ENCODE measurements at regions not wholly inside any gene's neighbourhood (a gene's known extent, or its start where the extent isn't known, plus 50 kb on each side); places are given as distances from the start of the nearest gene placed in this dataset.
A peak's percentile ranks its signal among the peaks of the same experiment; 100 is the strongest.
"Not testable (repeated sequence)": the region's sequence is repeated elsewhere in the genome, so short reads cannot be mapped to it uniquely, and the experiment has no call there.

GRCh38 chr16:13478991-13479390 lies 441.0 kb upstream of the ERCC4 start:
- no peak for DNase-seq (ENCODE audit: low spot score)
- CTCF ChIA-PET: no interaction called here
- POLR2A ChIA-PET (ENCODE audit: low non-redundant PET): no interaction called here
- no peak for TF ChIP-seq CTCF (conservative IDR thresholded peaks at IDR 0.05; ENCODE audit: low read depth)
- H3K27ac ChIP-seq: no peak overlapping the region

- no peak overlapping the region for H3K27ac ChIP-seq
- no peak for DNase-seq (ENCODE audit: low spot score)
- ChIA-PET CTCF (no interaction called here), POLR2A (ENCODE audit: low non-redundant PET) (no interaction called here)
- no peak for TF ChIP-seq CTCF (conservative IDR thresholded peaks at IDR 0.05; ENCODE audit: low read depth)
Measured at GRCh38 chr16:13479549-13479948, 440.4 kb upstream of the ERCC4 start.

- no peak overlapping the region; the same call in 1 of the 2 replicates for H3K27ac ChIP-seq
- ChIA-PET CTCF (no interaction called here), POLR2A (ENCODE audit: low non-redundant PET) (no interaction called here)
- no peak for TF ChIP-seq CTCF (conservative IDR thresholded peaks at IDR 0.05; ENCODE audit: low read depth)
- peak; percentile 4 for DNase-seq (ENCODE audit: low spot score)
Measured at GRCh38 chr16:13480801-13481200, 439.2 kb upstream of the ERCC4 start.

- CTCF ChIA-PET: no interaction called here
- POLR2A ChIA-PET (ENCODE audit: low non-redundant PET): no interaction called here
- no peak for DNase-seq (ENCODE audit: low spot score)
- TF ChIP-seq CTCF (conservative IDR thresholded peaks at IDR 0.05; ENCODE audit: low read depth): no peak
- H3K27ac ChIP-seq: peak overlapping the region; percentile 27; the same call in 1 of the 2 replicates
Measured at GRCh38 chr16:13483121-13483520, 436.8 kb upstream of the ERCC4 start.

- POLR2A ChIA-PET (ENCODE audit: low non-redundant PET); H3K27ac ChIP-seq; DNase-seq (ENCODE audit: low spot score); CTCF ChIA-PET: not testable (repeated sequence)
Measured at GRCh38 chr16:13489416-13489815, 430.5 kb upstream of the ERCC4 start.

- DNase-seq (ENCODE audit: low spot score): no peak
- CTCF ChIA-PET: no interaction called here
- POLR2A ChIA-PET (ENCODE audit: low non-redundant PET): no interaction called here
- no peak overlapping the region for H3K27ac ChIP-seq
- TF ChIP-seq CTCF (conservative IDR thresholded peaks at IDR 0.05; ENCODE audit: low read depth): no peak
Measured at GRCh38 chr16:13492046-13492445, 427.9 kb upstream of the ERCC4 start.

GRCh38 chr16:13503960-13504635 lies 415.9 kb upstream of the ERCC4 start:
- ChIA-PET POLR2A (ENCODE audit: low non-redundant PET) (no interaction called here), CTCF (no interaction called here)
- DNase-seq (ENCODE audit: low spot score): no peak
- H3K27ac ChIP-seq: no peak overlapping the region
- TF ChIP-seq CTCF (conservative IDR thresholded peaks at IDR 0.05; ENCODE audit: low read depth): no peak
